ENCODE measurements at regions not wholly inside any gene's neighbourhood (a gene's known extent, or its start where the extent isn't known, plus 50 kb on each side); places are given as distances from the start of the nearest gene placed in this dataset.

- peak in 1 of 4 donors; percentile 27 for DNase-seq
- TF ChIP-seq CTCF (IDR thresholded peaks at IDR 0.05), result no peak
- intact Hi-C loops (cut with DNase I), result no loop called here
- Histone ChIP-seq H3K9me3 (peaks cover 0 to 2% of the 10 kb centered on the region in 2 donors), H3K4me3 (no peak overlapping the region), H3K27ac (no peak overlapping the region), H3K4me1 (no peaks in the 10 kb centered on the region), H3K27me3 (no peaks in the 10 kb centered on the region), H3K36me3 (no peaks in the 10 kb centered on the region)
- no peak for ATAC-seq
Observed at GRCh38 chr4:157444014-157444413, 223.5 kb downstream of the GRIA2 start.

- ATAC-seq, result no peak
Observed at GRCh38 chr4:157443537-157443936, 223.0 kb downstream of the GRIA2 start.

GRCh38 chr4:157425897-157426296, 205.4 kb downstream of the GRIA2 start:
- no peak for ATAC-seq
- Histone ChIP-seq H3K27ac (no peak overlapping the region), H3K9me3 (peaks cover 0 to 9% of the 10 kb centered on the region in 2 donors), H3K36me3 (no peaks in the 10 kb centered on the region), H3K27me3 (no peaks in the 10 kb centered on the region), H3K4me3 (no peak overlapping the region), H3K4me1 (no peaks in the 10 kb centered on the region)
- intact Hi-C loops (cut with DNase I), result no loop called here
- DNase-seq, result no peak
- no peak for TF ChIP-seq CTCF (IDR thresholded peaks at IDR 0.05)

More at GRCh38 chr4:157443537-157443936, 223.0 kb downstream of the GRIA2 start:
- peak in 1 of 4 donors; percentile 28 for DNase-seq
- no peaks in the 10 kb centered on the region for H3K4me1 ChIP-seq
- no peaks in the 10 kb centered on the region for H3K36me3 ChIP-seq
- intact Hi-C loops (cut with DNase I), result no loop called here
- peaks cover 0 to 2% of the 10 kb centered on the region in 2 donors for H3K9me3 ChIP-seq
- H3K27me3 ChIP-seq, result no peaks in the 10 kb centered on the region
- H3K4me3 ChIP-seq, result no peak overlapping the region
- no peak overlapping the region for H3K27ac ChIP-seq
- no peak for TF ChIP-seq CTCF (IDR thresholded peaks at IDR 0.05)

GRCh38 chr4:157423526-157424020, 203.0 kb downstream of the GRIA2 start:
- H3K4me3 ChIP-seq, result no peak overlapping the region
- no peaks in the 10 kb centered on the region for H3K36me3 ChIP-seq
- no peaks in the 10 kb centered on the region for H3K27me3 ChIP-seq
- no peaks in the 10 kb centered on the region for H3K4me1 ChIP-seq
- TF ChIP-seq CTCF (IDR thresholded peaks at IDR 0.05), result no peak
- ATAC-seq, result no peak
- intact Hi-C loops (cut with DNase I), result no loop called here
- DNase-seq, result no peak
- peaks cover 0 to 9% of the 10 kb centered on the region in 2 donors for H3K9me3 ChIP-seq
- H3K27ac ChIP-seq, result no peak overlapping the region

- no peaks in the 10 kb centered on the region for H3K4me1 ChIP-seq
- H3K4me3 ChIP-seq, result no peak overlapping the region
- TF ChIP-seq CTCF (IDR thresholded peaks at IDR 0.05), result no peak
- H3K36me3 ChIP-seq, result no peaks in the 10 kb centered on the region
- intact Hi-C loops (cut with DNase I), result no loop called here
- DNase-seq (no peak), ATAC-seq (no peak)
- no peaks in the 10 kb centered on the region for H3K27me3 ChIP-seq
- H3K9me3 ChIP-seq, result peaks cover 0 to 12% of the 10 kb centered on the region in 2 donors
- H3K27ac ChIP-seq, result no peak overlapping the region
Observed at GRCh38 chr4:157421365-157421764, 200.8 kb downstream of the GRIA2 start.
